ENCODE measurements at regions not wholly inside any gene's neighbourhood (a gene's known extent, or its start where the extent isn't known, plus 50 kb on each side); places are given as distances from the start of the nearest gene placed in this dataset.

- Histone ChIP-seq H3K4me1 (ENCODE audit: control insufficient read depth, insufficient read depth, low read length) (no peaks in the 10 kb centered on the region), H3K4me3 (ENCODE audit: low read depth in 2 of 2, low read length in 2 of 2) (no peak overlapping the region), H3K27ac (ENCODE audit: low read length) (no peak overlapping the region), H3K9me3 (ENCODE audit: control insufficient read depth, insufficient read depth, low read depth, low read length) (no peaks in the 10 kb centered on the region), H3K27me3 (ENCODE audit: control insufficient read depth, insufficient read depth, low read length) (0 out of 2 replicates have a peak, but pooled peaks cover 2% of the 10 kb centered on the region), H3K36me3 (ENCODE audit: control insufficient read depth, insufficient read depth, low read length) (no peaks in the 10 kb centered on the region)
- ATAC-seq, result no peak
- POLR2A ChIA-PET, result no interaction called here
- intact Hi-C loops (cut with micrococcal nuclease; ENCODE audit: unreplicated experiment) (loop anchor here (10.0 kb wide), 1 partner anchor 64 kb away; no protein-coding TSS in a partner anchor), in situ Hi-C loops (cut with HindIII; ENCODE audit: low pct_unique_long_range_greater_than_20kb, low sequenced_read_pairs) (no loop called here)
- TF ChIP-seq SIN3A (IDR thresholded peaks at IDR 0.05; ENCODE audit: borderline replicate concordance, insufficient read depth, low read depth, low read length) (no peak), POLR2AphosphoS5 (IDR thresholded peaks at IDR 0.05; ENCODE audit: low read depth, low read length) (no peak), TCF7L2 (IDR thresholded peaks at IDR 0.05; ENCODE audit: low read depth, low read length) (no peak), CTCF (IDR thresholded peaks at IDR 0.05) (no peak), REST (IDR thresholded peaks at IDR 0.05; ENCODE audit: insufficient read depth in 1 of 2, low read depth in 2 of 2, low read length in 1 of 2) (no peak)
- DNase-seq (ENCODE audit: low read depth, low spot score), result no peak
- no TSS peak for BruUV-seq (replicated peaks)
- CTCF ChIA-PET, result no interaction called here
Observed at GRCh38 chr16:9660898-9661297, 521.3 kb downstream of the GRIN2A start.

GRCh38 chr16:9661336-9662017, 520.8 kb downstream of the GRIN2A start:
- Histone ChIP-seq H3K27me3 (ENCODE audit: control insufficient read depth, insufficient read depth, low read length) (no peaks in the 10 kb centered on the region), H3K4me3 (ENCODE audit: low read depth in 2 of 2, low read length in 2 of 2) (no peak overlapping the region), H3K4me1 (ENCODE audit: control insufficient read depth, insufficient read depth, low read length) (no peaks in the 10 kb centered on the region), H3K27ac (ENCODE audit: low read length) (no peak overlapping the region), H3K9me3 (ENCODE audit: control insufficient read depth, insufficient read depth, low read depth, low read length) (no peaks in the 10 kb centered on the region), H3K36me3 (ENCODE audit: control insufficient read depth, insufficient read depth, low read length) (no peaks in the 10 kb centered on the region)
- CTCF ChIA-PET, result no interaction called here
- intact Hi-C loops (cut with micrococcal nuclease; ENCODE audit: unreplicated experiment), result loop anchor here (10.0 kb wide), 1 partner anchor 63 kb away; no protein-coding TSS in a partner anchor
- in situ Hi-C loops (cut with HindIII; ENCODE audit: low pct_unique_long_range_greater_than_20kb, low sequenced_read_pairs), result no loop called here
- TF ChIP-seq CTCF (IDR thresholded peaks at IDR 0.05) (no peak), TCF7L2 (IDR thresholded peaks at IDR 0.05; ENCODE audit: low read depth, low read length) (no peak), POLR2AphosphoS5 (IDR thresholded peaks at IDR 0.05; ENCODE audit: low read depth, low read length) (no peak), REST (IDR thresholded peaks at IDR 0.05; ENCODE audit: insufficient read depth in 1 of 2, low read depth in 2 of 2, low read length in 1 of 2) (no peak), SIN3A (IDR thresholded peaks at IDR 0.05; ENCODE audit: borderline replicate concordance, insufficient read depth, low read depth, low read length) (no peak)
- POLR2A ChIA-PET, result interaction anchor here (0.6 kb wide), 1 partner anchor 162 kb away, joined by 3 read pairs; no protein-coding TSS in a partner anchor
- BruUV-seq (replicated peaks), result no TSS peak
- ATAC-seq (no peak), DNase-seq (ENCODE audit: low read depth, low spot score) (no peak)
